AG09309 (cell line): ENCODE measurements at regions not wholly inside any gene's neighbourhood (a gene's known extent, or its start where the extent isn't known, plus 50 kb on each side); places are given as distances from the start of the nearest gene placed in this dataset.
"Not testable (repeated sequence)": the region's sequence is repeated elsewhere in the genome, so short reads cannot be mapped to it uniquely, and the experiment has no call there.

Experiments used
- DNase-seq: peaks from one replicate; pipeline ENCODE4 v3.0.0-alpha.2; 2010; ENCODE audit warnings: low read depth
- H3K4me3 ChIP-seq: 2 replicates; pipeline ENCODE4 v1.5.1; 2011; ENCODE audit warnings: mild to moderate bottlenecking, low read depth, low read length, moderate library complexity; ENCODE audit not compliant: control insufficient read depth
- TF ChIP-seq, protein P1 (sequence below): IDR thresholded peaks from 2 replicates; pipeline ENCODE4 v1.5.1; 2011; ENCODE audit warnings: mild to moderate bottlenecking, low read depth, low read length, inconsistent platforms; ENCODE audit not compliant: insufficient read depth, control insufficient read depth; ENCODE audit errors: missing control alignments

DNA sequence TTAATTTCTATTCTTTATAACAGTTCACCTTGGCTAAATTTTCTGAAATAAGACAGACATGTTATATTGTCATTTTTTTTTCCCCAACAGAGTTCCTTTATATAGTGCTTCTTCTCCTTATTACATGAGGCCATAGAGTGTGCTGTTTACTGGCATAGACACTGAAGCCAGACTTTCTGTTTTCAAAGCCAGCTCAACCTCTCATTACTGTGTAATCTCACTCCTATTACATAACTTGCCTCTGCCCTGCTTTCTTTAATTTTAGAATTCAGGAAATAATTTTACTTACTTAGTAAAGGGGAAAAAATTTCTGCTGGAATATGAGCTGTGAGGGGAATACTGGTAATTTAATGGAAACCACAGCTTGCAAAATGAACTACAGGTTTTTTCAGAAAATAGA, 1380.4 kb downstream of the SLITRK1 start:
- TF ChIP-seq, protein P1, sequence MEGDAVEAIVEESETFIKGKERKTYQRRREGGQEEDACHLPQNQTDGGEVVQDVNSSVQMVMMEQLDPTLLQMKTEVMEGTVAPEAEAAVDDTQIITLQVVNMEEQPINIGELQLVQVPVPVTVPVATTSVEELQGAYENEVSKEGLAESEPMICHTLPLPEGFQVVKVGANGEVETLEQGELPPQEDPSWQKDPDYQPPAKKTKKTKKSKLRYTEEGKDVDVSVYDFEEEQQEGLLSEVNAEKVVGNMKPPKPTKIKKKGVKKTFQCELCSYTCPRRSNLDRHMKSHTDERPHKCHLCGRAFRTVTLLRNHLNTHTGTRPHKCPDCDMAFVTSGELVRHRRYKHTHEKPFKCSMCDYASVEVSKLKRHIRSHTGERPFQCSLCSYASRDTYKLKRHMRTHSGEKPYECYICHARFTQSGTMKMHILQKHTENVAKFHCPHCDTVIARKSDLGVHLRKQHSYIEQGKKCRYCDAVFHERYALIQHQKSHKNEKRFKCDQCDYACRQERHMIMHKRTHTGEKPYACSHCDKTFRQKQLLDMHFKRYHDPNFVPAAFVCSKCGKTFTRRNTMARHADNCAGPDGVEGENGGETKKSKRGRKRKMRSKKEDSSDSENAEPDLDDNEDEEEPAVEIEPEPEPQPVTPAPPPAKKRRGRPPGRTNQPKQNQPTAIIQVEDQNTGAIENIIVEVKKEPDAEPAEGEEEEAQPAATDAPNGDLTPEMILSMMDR: no peak

DNA sequence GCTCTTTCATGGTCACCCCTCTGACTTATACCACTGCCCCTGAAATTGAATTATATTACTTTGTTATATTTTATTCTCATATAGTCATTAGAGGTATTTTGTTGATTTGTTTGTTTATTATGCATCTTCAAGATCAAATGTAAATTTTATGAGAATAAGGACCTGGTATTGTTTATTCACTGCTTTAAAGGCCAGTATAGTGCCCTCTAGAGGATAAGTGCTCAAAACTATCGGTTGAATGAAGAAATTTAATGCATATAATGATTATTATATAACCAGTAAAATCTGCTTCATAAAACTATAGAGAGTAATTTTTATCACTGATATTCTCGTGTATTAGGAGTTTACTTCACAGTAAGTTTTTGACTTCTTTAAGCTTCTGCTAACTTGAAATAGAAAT, 1401.9 kb downstream of the SLITRK1 start:
- no peak for DNase-seq
- H3K4me3 ChIP-seq: no peak overlapping the region
- TF ChIP-seq, protein P1: peak; percentile 17

More for the DNA sequence above, 1380.4 kb downstream of the SLITRK1 start:
- DNase-seq: no peak
- no peak overlapping the region for H3K4me3 ChIP-seq

- H3K4me3 ChIP-seq: no peak overlapping the region
- TF ChIP-seq, protein P1: no peak
- no peak for DNase-seq
These were observed 1404.8 kb downstream of the SLITRK1 start for GRCh38 chr13:82477436-82477835.

DNA sequence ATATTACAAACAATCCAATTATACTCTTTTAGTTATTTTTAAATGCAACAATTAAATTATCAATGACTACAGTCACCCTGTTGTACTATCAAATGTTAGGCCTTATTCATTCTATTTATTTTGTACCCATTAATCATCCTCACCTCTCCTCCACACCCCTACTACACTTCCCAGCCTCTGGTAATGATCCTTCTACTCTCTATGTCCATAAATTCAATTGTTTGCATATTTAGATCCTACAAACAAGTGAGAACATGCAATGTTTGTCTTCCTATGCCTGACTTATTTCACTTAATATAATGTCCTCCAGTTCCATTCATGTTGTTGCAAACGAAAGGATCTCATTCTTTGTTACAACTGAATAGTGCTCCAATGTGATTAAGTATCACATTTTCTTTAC, 1414.6 kb downstream of the SLITRK1 start:
- DNase-seq: no peak
- TF ChIP-seq, protein P1: no peak
- H3K4me3 ChIP-seq: no peak overlapping the region

DNA sequence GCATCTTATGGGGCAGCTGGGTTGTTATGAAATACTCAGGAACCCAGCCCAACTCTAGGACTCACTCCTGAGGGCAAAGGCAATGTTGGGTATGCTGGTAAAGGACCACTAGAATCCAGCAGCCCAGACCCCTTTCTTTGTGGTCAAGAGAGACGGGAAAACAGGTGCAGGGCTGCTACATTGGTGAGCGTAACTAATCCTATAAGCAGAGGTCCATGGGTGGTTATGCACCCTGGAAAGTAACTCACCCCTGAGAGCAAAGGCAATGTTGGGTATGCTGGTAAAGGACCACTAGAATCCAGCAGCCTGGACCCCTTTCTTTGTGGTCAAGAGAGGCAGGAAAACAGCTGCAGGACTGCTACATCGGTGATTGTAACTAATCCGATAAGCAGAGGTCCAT, 1422.7 kb downstream of the SLITRK1 start:
- not testable (repeated sequence) for H3K4me3 ChIP-seq, DNase-seq

DNA sequence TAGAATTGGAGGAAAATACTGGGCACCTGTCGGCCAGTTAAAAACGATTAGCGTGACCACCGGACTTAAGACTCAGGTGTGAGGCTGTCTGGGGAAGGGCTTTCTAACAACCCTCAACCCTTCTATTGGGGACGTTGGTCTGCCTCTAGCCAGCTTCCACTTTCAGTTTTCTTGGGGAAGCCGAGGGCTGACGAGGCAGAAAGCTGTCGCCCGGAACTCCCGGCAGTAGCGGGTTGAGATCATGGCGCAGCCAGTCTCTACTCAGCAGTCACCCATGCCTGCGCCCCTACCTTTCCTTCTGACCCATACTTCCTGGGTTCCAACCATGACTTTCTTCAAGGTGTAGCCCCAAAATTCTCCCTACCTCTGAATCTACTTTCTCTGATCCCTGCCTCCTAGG, 1424.1 kb downstream of the SLITRK1 start:
- no peak overlapping the region for H3K4me3 ChIP-seq
- TF ChIP-seq, protein P1: no peak
- DNase-seq: no peak

- H3K4me3 ChIP-seq, DNase-seq: not testable (repeated sequence)
These were observed 1424.7 kb downstream of the SLITRK1 start for GRCh38 chr13:82457548-82457947.

DNA sequence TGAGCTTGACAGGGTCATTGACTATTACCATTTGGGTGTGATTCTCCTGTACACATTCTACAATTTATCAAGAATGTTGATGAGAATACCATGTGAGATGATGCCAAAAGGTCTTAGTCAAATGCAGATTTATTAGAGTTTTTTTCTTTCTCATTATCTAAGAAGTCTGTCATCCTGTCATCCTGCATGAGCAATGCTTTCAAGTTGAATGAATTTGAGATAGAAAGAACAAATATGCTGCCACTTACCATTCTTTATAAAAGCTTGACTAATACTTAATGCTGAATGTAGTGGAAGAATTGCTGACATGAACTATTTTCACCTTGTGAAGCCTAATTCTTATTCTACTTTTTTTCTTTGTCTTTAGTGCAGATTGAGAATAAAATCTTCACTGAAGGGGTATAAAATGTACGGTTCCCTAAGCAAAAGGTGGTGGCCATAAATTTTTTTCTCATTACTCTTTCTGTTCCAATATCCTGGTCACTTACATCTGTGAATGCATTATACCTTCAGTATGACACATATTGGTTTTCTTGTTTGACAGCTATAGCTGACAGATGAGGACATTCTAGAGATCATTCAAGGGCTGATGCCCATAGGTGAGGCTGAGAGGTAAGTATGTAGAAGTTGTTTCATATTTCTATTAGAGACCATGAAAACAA, 1434.7 kb downstream of the SLITRK1 start:
- DNase-seq: no peak
- no peak overlapping the region for H3K4me3 ChIP-seq
- TF ChIP-seq, protein P1: no peak
